Chondrocyte (in vitro differentiated cells): ENCODE measurements at regions not wholly inside any gene's neighbourhood (a gene's known extent, or its start where the extent isn't known, plus 50 kb on each side); places are given as distances from the start of the nearest gene placed in this dataset.

Source experiments
- DNase-seq: peaks from one replicate; pipeline ENCODE4 v3.0.0; 2021; ENCODE audit warnings: mixed read lengths, low spot score
- H3K27ac Mint-ChIP-seq: one replicate; pipeline ENCODE4 v1.8.0; 2021; ENCODE audit warnings: mild to moderate bottlenecking, moderate library complexity, mixed read lengths; ENCODE audit not compliant: unreplicated experiment
- H3K27me3 Mint-ChIP-seq: 2 replicates; pipeline ENCODE4 v1.8.0; 2021; ENCODE audit warnings: low read depth, mixed read lengths
- H3K36me3 Mint-ChIP-seq: 2 replicates; pipeline ENCODE4 v1.8.0; 2021; ENCODE audit warnings: low read depth, mixed read lengths
- H3K4me1 Mint-ChIP-seq: 2 replicates; pipeline ENCODE4 v1.8.0; 2021; ENCODE audit warnings: low read depth, mild to moderate bottlenecking, mixed read lengths
- H3K4me3 Mint-ChIP-seq: one replicate; pipeline ENCODE4 v1.8.0; 2021; ENCODE audit warnings: mild to moderate bottlenecking, moderate library complexity, mixed read lengths; ENCODE audit not compliant: unreplicated experiment
- H3K9me3 Mint-ChIP-seq: 2 replicates; pipeline ENCODE4 v1.8.0; 2021; ENCODE audit warnings: low read depth, mixed read lengths
- CTCF ChIP-seq: fragments of 200-600 bp; sonication (generic); IDR thresholded peaks from 2 replicates; pipeline ENCODE4 v1.5.0; 2021; ENCODE audit warnings: antibody characterized with exemption, mild to moderate bottlenecking, moderate library complexity

- H3K27me3 Mint-ChIP-seq = no peaks in the 10 kb centered on the region
- peaks cover 17% of the 10 kb centered on the region for H3K4me1 Mint-ChIP-seq
- H3K36me3 Mint-ChIP-seq = no peaks in the 10 kb centered on the region
- no peak overlapping the region for H3K4me3 Mint-ChIP-seq
- no peaks in the 10 kb centered on the region for H3K9me3 Mint-ChIP-seq
- no peak for TF ChIP-seq CTCF
- DNase-seq = no peak
- H3K27ac Mint-ChIP-seq = no peak overlapping the region
Observed at GRCh38 chr1:244318078-244318477, 133.6 kb downstream of the ADSS2 start.

GRCh38 chr1:244318512-244318911 lies 133.2 kb downstream of the ADSS2 start:
- no peaks in the 10 kb centered on the region for H3K36me3 Mint-ChIP-seq
- DNase-seq = no peak

GRCh38 chr1:244319283-244320132 lies 132.2 kb downstream of the ADSS2 start:
- Mint-ChIP-seq H3K27ac (no peak overlapping the region), H3K4me3 (no peak overlapping the region), H3K27me3 (no peaks in the 10 kb centered on the region), H3K36me3 (no peaks in the 10 kb centered on the region), H3K9me3 (peaks cover 2% of the 10 kb centered on the region), H3K4me1 (peaks cover 27% of the 10 kb centered on the region)
- no peak for DNase-seq
- TF ChIP-seq CTCF = no peak

More at GRCh38 chr1:244318512-244318911, 133.2 kb downstream of the ADSS2 start:
- Mint-ChIP-seq H3K9me3 (no peaks in the 10 kb centered on the region), H3K27ac (no peak overlapping the region), H3K4me3 (no peak overlapping the region), H3K27me3 (no peaks in the 10 kb centered on the region), H3K4me1 (peaks cover 21% of the 10 kb centered on the region)
- no peak for TF ChIP-seq CTCF

- Mint-ChIP-seq H3K9me3 (peaks cover 9% of the 10 kb centered on the region), H3K4me1 (peaks cover 27% of the 10 kb centered on the region), H3K4me3 (no peak overlapping the region), H3K36me3 (peaks cover 2% of the 10 kb centered on the region), H3K27me3 (no peaks in the 10 kb centered on the region), H3K27ac (peak overlapping the region; percentile 93)
- DNase-seq = no peak
- TF ChIP-seq CTCF = no peak
Observed at GRCh38 chr1:244322181-244322580, 129.5 kb downstream of the ADSS2 start.

GRCh38 chr1:244322791-244323521 lies 128.8 kb downstream of the ADSS2 start:
- no peak for DNase-seq
- Mint-ChIP-seq H3K27ac (peak overlapping the region; percentile 93), H3K4me3 (peak overlapping the region; percentile 32), H3K27me3 (no peaks in the 10 kb centered on the region), H3K9me3 (peaks cover 14% of the 10 kb centered on the region), H3K36me3 (peaks cover 4% of the 10 kb centered on the region), H3K4me1 (peaks cover 27% of the 10 kb centered on the region)
- no peak for TF ChIP-seq CTCF
